CD14-positive monocyte (primary cell): ENCODE measurements at regions not wholly inside any gene's neighbourhood (a gene's known extent, or its start where the extent isn't known, plus 50 kb on each side); places are given as distances from the start of the nearest gene placed in this dataset.
"Not testable (repeated sequence)": the region's sequence is repeated elsewhere in the genome, so short reads cannot be mapped to it uniquely, and the experiment has no call there.

Experiments
- DNase-seq, 3 donors: peaks; one replicate each; pipeline ENCODE4 v3.0.0-alpha.2; 2011 to 2022
- H2AFZ ChIP-seq: 2 replicates; pipeline ENCODE4 v1.6.0; 2012; ENCODE audit warnings: mild to moderate bottlenecking, low read depth, low read length, inconsistent platforms; ENCODE audit not compliant: insufficient read depth, poor library complexity, severe bottlenecking
- H3K27ac ChIP-seq, 2 donors: 1 replicate in 1 of 2; 2 replicates in 1 of 2; pipeline ENCODE4 v1.5.1; 2012 to 2013; ENCODE audit warnings: low read length in 2 of 2, control low read depth in 1 of 2, inconsistent platforms in 1 of 2, low read depth in 1 of 2, mild to moderate bottlenecking in 1 of 2
- H3K27me3 ChIP-seq, 2 donors: one replicate each; pipeline versions ENCODE4 v1.6.0 to v1.6.1; 2011 to 2013; ENCODE audit warnings: low read length in 2 of 2; ENCODE audit not compliant: control insufficient read depth in 2 of 2, insufficient read depth in 2 of 2
- H3K36me3 ChIP-seq, 2 donors: replicated peaks in 1 of 2; 1 replicate in 1 of 2; 2 replicates in 1 of 2; pipeline versions ENCODE4 v1.5.1 to v1.6.1; 2012 to 2013; ENCODE audit warnings: low read length in 2 of 2, control low read depth in 1 of 2, inconsistent platforms in 1 of 2, mild to moderate bottlenecking in 1 of 2; ENCODE audit not compliant: insufficient read depth in 2 of 2, control insufficient read depth in 1 of 2
- H3K4me1 ChIP-seq, 2 donors: 1 replicate in 1 of 2; 2 replicates in 1 of 2; pipeline versions ENCODE4 v1.5.1 to v1.6.1; 2012 to 2013; ENCODE audit warnings: low read length in 2 of 2, control low read depth in 1 of 2, inconsistent platforms in 1 of 2, mild to moderate bottlenecking in 1 of 2, moderate library complexity in 1 of 2; ENCODE audit not compliant: insufficient read depth in 2 of 2, control insufficient read depth in 1 of 2
- H3K4me2 ChIP-seq: replicated peaks from 2 replicates; pipeline ENCODE3; 2012; ENCODE audit warnings: low read length, moderate library complexity, mild to moderate bottlenecking; ENCODE audit not compliant: poor library complexity, severe bottlenecking; ENCODE audit errors: extremely low read depth
- H3K4me3 ChIP-seq, 3 experiments: fragments of 200-600 bp in 1 of 3; sonication (generic) in 1 of 3; replicated peaks in 1 of 3; 1 replicate in 2 of 3; 2 replicates in 1 of 3; pipeline ENCODE4 v1.5.1; 2011 to 2013; ENCODE audit warnings: low read length in 3 of 3, mild to moderate bottlenecking in 3 of 3, control low read depth in 2 of 3, low read depth in 2 of 3, inconsistent platforms in 1 of 3, moderate library complexity in 1 of 3
- H3K79me2 ChIP-seq: 2 replicates; pipeline ENCODE4 v1.6.0; 2012; ENCODE audit warnings: mild to moderate bottlenecking, control low read depth, inconsistent platforms, low read length, moderate library complexity; ENCODE audit not compliant: insufficient read depth
- H3K9ac ChIP-seq: 2 replicates; pipeline ENCODE4 v1.6.0; 2017; ENCODE audit warnings: low read length, mild to moderate bottlenecking; ENCODE audit not compliant: insufficient read depth, poor library complexity, severe bottlenecking
- H3K9me3 ChIP-seq, 2 donors: replicated peaks in 1 of 2; 1 replicate in 1 of 2; 2 replicates in 1 of 2; pipeline versions ENCODE4 v1.5.1 to v1.6.1; 2012 to 2013; ENCODE audit warnings: low read length in 2 of 2, control low read depth in 1 of 2; ENCODE audit not compliant: control insufficient read depth in 1 of 2, insufficient read depth in 1 of 2
- H4K20me1 ChIP-seq: 2 replicates; pipeline ENCODE4 v1.6.0; 2012; ENCODE audit warnings: mild to moderate bottlenecking, low read length, control low read depth, moderate library complexity; ENCODE audit not compliant: insufficient read depth
- H3K27ac Mint-ChIP-seq, 7 donors: one replicate each; pipeline ENCODE4 v1.8.0; 2020; ENCODE audit warnings: mild to moderate bottlenecking in 7 of 7, mixed read lengths in 7 of 7, moderate library complexity in 6 of 7, inconsistent platforms in 2 of 7
- H3K27me3 Mint-ChIP-seq, 3 donors: one replicate each; pipeline ENCODE4 v1.8.0; 2021 to 2022; ENCODE audit warnings: low read depth in 3 of 3, mild to moderate bottlenecking in 3 of 3, mixed read lengths in 3 of 3, moderate library complexity in 3 of 3, inconsistent platforms in 1 of 3
- H3K36me3 Mint-ChIP-seq, 2 donors: one replicate each; pipeline ENCODE4 v1.8.0; 2020; ENCODE audit warnings: mixed read lengths in 2 of 2, inconsistent platforms in 1 of 2, mild to moderate bottlenecking in 1 of 2
- H3K4me1 Mint-ChIP-seq: one replicate; pipeline ENCODE4 v1.8.0; 2020; ENCODE audit warnings: mild to moderate bottlenecking, mixed read lengths
- H3K4me3 Mint-ChIP-seq, 2 donors: one replicate each; pipeline ENCODE4 v1.8.0; 2020; ENCODE audit warnings: mild to moderate bottlenecking in 2 of 2, mixed read lengths in 2 of 2, moderate library complexity in 1 of 2
- H3K9me3 Mint-ChIP-seq, 7 donors: one replicate each; pipeline ENCODE4 v1.8.0; 2020 to 2022; ENCODE audit warnings: mixed read lengths in 7 of 7, mild to moderate bottlenecking in 6 of 7, moderate library complexity in 6 of 7, inconsistent platforms in 2 of 7
- CTCF ChIP-seq: fragments of 200-600 bp; IDR thresholded peaks from one replicate; pipeline ENCODE4 v1.8.0; 2022; ENCODE audit warnings: antibody characterized with exemption, mild to moderate bottlenecking
- WGBS: methylation state at CpG from one replicate; pipeline ENCODE4 v1.1.5; 2013; ENCODE audit warnings: missing lambda C conversion rate; ENCODE audit not compliant: insufficient coverage; 5-methylcytosine and 5-hydroxymethylcytosine counted together
- intact Hi-C, 2 donors: fragments of 100-400 bp; cut with micrococcal nuclease; formaldehyde crosslinking; loops; one replicate each; pipeline versions ENCODE4 v1.15.0 to v1.15.1; 2023

- Histone ChIP-seq H3K9ac (no peak overlapping the region), H3K9me3 (no peaks in the 10 kb centered on the region), H3K27me3 (no peaks in the 10 kb centered on the region), H3K36me3 (no peaks in the 10 kb centered on the region), H3K4me1 (no peaks in the 10 kb centered on the region), H3K79me2 (no peaks in the 10 kb centered on the region), H3K27ac (no peak overlapping the region), H2AFZ (no peak overlapping the region), H3K4me2 (no peak overlapping the region), H3K4me3 (no peak overlapping the region), H4K20me1 (no peaks in the 10 kb centered on the region)
- Mint-ChIP-seq H3K27me3 (no peaks in the 10 kb centered on the region), H3K9me3 (peaks cover 0 to 15% (median 10%) of the 10 kb centered on the region in 7 donors), H3K36me3 (no peaks in the 10 kb centered on the region), H3K27ac (peak overlapping the region in 1 of 7 donors; percentile 89), H3K4me3 (no peak overlapping the region), H3K4me1 (no peaks in the 10 kb centered on the region)
- TF ChIP-seq CTCF = no peak
- no peak for DNase-seq
- no CpG with 5 or more reads among the region's 7 CpGs for WGBS
- intact Hi-C loops = no loop called here
Observed at GRCh38 chr13:71355010-71355409, 512.0 kb downstream of the DACH1 start.

- Histone ChIP-seq H3K9me3 (peaks cover 5% of the 10 kb centered on the region in 2 donors), H3K27ac (no peak overlapping the region), H3K79me2 (no peaks in the 10 kb centered on the region), H3K27me3 (no peaks in the 10 kb centered on the region), H3K9ac (no peak overlapping the region), H2AFZ (no peak overlapping the region), H3K4me3 (no peak overlapping the region), H3K4me2 (no peak overlapping the region), H3K4me1 (no peaks in the 10 kb centered on the region), H4K20me1 (no peaks in the 10 kb centered on the region), H3K36me3 (no peaks in the 10 kb centered on the region)
- no peak for DNase-seq
- peaks cover 2 to 14% (median 11%) of the 10 kb centered on the region in 7 donors for H3K9me3 Mint-ChIP-seq
- H3K36me3 Mint-ChIP-seq = no peaks in the 10 kb centered on the region
- H3K27ac Mint-ChIP-seq = no peak overlapping the region
- H3K4me1 Mint-ChIP-seq = no peaks in the 10 kb centered on the region
- no peak for TF ChIP-seq CTCF
- H3K4me3 Mint-ChIP-seq = no peak overlapping the region
- intact Hi-C loops = no loop called here
- no peaks in the 10 kb centered on the region for H3K27me3 Mint-ChIP-seq
- no CpG with 5 or more reads among the region's 2 CpGs for WGBS
Observed at GRCh38 chr13:71350886-71351285, 516.1 kb downstream of the DACH1 start.

GRCh38 chr13:71345856-71346255, 521.1 kb downstream of the DACH1 start:
- H3K27ac ChIP-seq, DNase-seq, H2AFZ ChIP-seq, H3K4me1 Mint-ChIP-seq, H3K4me2 ChIP-seq, H3K27me3 ChIP-seq, H3K36me3 ChIP-seq, H3K79me2 ChIP-seq, H3K4me3 Mint-ChIP-seq, H3K36me3 Mint-ChIP-seq, H3K4me3 ChIP-seq, H3K4me1 ChIP-seq, H4K20me1 ChIP-seq, intact Hi-C loops, H3K9ac ChIP-seq, H3K27me3 Mint-ChIP-seq: not testable (repeated sequence)
- H3K9me3 Mint-ChIP-seq = peaks cover 7 to 18% (median 12%) of the 10 kb centered on the region in 7 donors
- peaks cover 5 to 15% of the 10 kb centered on the region in 2 donors for H3K9me3 ChIP-seq
- H3K27ac Mint-ChIP-seq = peak overlapping the region in 1 of 7 donors; percentile 11
- no CpG with 5 or more reads among the region's 4 CpGs for WGBS
